K562 (cell line): ENCODE measurements at regions not wholly inside any gene's neighbourhood (a gene's known extent, or its start where the extent isn't known, plus 50 kb on each side); places are given as distances from the start of the nearest gene placed in this dataset.

Experiments
- CBFA2T2 ChIP-seq: fragments of 450-650 bp; conservative IDR thresholded peaks from 2 replicates; pipeline ENCODE4 v1.6.1; 2017; ENCODE audit warnings: mild to moderate bottlenecking
- DMBX1 ChIP-seq: fragments of 250-450 bp; sonication (Bioruptor Pico); IDR thresholded peaks from 2 replicates; pipeline ENCODE4 v1.8.0; 2022; ENCODE audit warnings: inconsistent platforms, mild to moderate bottlenecking, moderate library complexity, borderline replicate concordance
- ELF2 ChIP-seq: fragments of 250-450 bp; sonication (Bioruptor Pico); IDR thresholded peaks from 2 replicates; pipeline ENCODE4 v1.5.0; 2021; ENCODE audit warnings: mild to moderate bottlenecking
- HMGXB4 ChIP-seq: sonication (generic); formaldehyde crosslinking; IDR thresholded peaks from 2 replicates; pipeline ENCODE4 v1.8.1; 2023; ENCODE audit warnings: mild to moderate bottlenecking, missing genetic modification reagents
- NFRKB ChIP-seq: fragments of 450-650 bp; IDR thresholded peaks from 2 replicates; pipeline ENCODE4 v1.6.1; 2016; ENCODE audit warnings: low read depth
- RFX5 ChIP-seq: IDR thresholded peaks from 2 replicates; pipeline ENCODE4 v1.6.1; 2011; ENCODE audit warnings: low read depth, mild to moderate bottlenecking, improper control_type of control experiment, low read length
- SAP30 ChIP-seq: fragments of 200-600 bp; sonication (generic); IDR thresholded peaks from 2 replicates; pipeline ENCODE4 v1.6.1; 2012; ENCODE audit warnings: borderline replicate concordance, low read depth, mild to moderate bottlenecking, moderate library complexity, low read length, control low read depth, inconsistent platforms; ENCODE audit not compliant: insufficient read depth, poor library complexity, severe bottlenecking
- TCF7L2 ChIP-seq: fragments of 150-350 bp; IDR thresholded peaks from 2 replicates; pipeline ENCODE4 v1.6.1; 2016; ENCODE audit warnings: low read depth, mild to moderate bottlenecking, low read length, moderate library complexity
- USF1 ChIP-seq: sonication (generic); formaldehyde crosslinking; IDR thresholded peaks from 2 replicates; pipeline ENCODE4 v1.9.0; 2022; ENCODE audit warnings: mild to moderate bottlenecking, missing genetic modification reagents
- USF2 ChIP-seq: sonication (generic); formaldehyde crosslinking; IDR thresholded peaks from 2 replicates; pipeline ENCODE4 v1.5.0; 2020; ENCODE audit warnings: missing genetic modification reagents
- XRCC3 ChIP-seq: fragments of 450-650 bp; IDR thresholded peaks from 2 replicates; pipeline ENCODE4 v1.6.1; 2017; ENCODE audit warnings: mild to moderate bottlenecking, moderate library complexity
- ZNF165 ChIP-seq: fragments of 250-450 bp; sonication (Bioruptor Pico); IDR thresholded peaks from 2 replicates; pipeline ENCODE4 v1.4.0; 2020; ENCODE audit warnings: borderline replicate concordance
- TF ChIP-seq, protein P1 (sequence below): fragments of 200-600 bp; sonication (generic); IDR thresholded peaks from one replicate; pipeline ENCODE4 v1.6.1; 2012; ENCODE audit warnings: mild to moderate bottlenecking, low read depth, low read length, inconsistent platforms

DNA sequence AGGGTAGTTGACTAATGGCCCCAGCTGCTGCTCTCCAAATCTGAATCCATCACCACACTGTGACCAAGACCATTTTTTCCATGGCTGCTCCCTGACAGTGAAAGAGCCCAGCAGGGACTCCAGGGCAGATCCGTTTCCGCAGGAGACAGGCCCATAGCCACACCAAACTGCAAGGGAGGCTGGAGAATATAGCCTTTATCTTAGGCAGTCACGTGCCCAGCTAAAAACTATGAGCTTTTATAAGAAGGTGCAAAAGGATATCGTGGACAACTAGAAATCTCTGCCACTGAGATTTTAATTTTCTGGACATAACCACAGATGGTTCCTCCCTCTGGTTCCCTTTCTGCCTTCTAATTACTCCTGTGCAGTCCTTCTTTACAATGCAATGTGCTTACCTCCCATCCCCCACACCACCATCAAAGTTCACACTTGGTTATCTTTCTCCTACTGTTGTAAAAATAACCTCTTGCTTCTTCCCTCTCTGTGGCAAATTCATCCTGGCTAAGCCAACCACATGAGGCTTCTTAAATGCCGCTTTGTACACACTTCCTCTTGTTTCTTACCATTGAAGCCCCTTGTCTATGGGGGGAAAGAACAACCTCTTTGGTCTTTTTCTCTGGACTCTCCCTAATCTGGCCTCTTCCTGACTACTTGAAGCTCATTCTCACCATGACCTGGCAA lies 233.7 kb downstream of the SHQ1 start (continued):
- TF ChIP-seq HMGXB4 (no peak), CBFA2T2 (no peak), ZNF165 (CRISPR knock-in tag) (no peak), ELF2 (CRISPR knock-in tag) (no peak), TCF7L2 (no peak), NFRKB (no peak), USF2 (CRISPR knock-in tag) (peak; percentile 66), DMBX1 (CRISPR knock-in tag) (no peak), SAP30 (no peak), RFX5 (no peak), XRCC3 (no peak), USF1 (CRISPR knock-in tag) (peak; percentile 61)
- TF ChIP-seq, protein P1, sequence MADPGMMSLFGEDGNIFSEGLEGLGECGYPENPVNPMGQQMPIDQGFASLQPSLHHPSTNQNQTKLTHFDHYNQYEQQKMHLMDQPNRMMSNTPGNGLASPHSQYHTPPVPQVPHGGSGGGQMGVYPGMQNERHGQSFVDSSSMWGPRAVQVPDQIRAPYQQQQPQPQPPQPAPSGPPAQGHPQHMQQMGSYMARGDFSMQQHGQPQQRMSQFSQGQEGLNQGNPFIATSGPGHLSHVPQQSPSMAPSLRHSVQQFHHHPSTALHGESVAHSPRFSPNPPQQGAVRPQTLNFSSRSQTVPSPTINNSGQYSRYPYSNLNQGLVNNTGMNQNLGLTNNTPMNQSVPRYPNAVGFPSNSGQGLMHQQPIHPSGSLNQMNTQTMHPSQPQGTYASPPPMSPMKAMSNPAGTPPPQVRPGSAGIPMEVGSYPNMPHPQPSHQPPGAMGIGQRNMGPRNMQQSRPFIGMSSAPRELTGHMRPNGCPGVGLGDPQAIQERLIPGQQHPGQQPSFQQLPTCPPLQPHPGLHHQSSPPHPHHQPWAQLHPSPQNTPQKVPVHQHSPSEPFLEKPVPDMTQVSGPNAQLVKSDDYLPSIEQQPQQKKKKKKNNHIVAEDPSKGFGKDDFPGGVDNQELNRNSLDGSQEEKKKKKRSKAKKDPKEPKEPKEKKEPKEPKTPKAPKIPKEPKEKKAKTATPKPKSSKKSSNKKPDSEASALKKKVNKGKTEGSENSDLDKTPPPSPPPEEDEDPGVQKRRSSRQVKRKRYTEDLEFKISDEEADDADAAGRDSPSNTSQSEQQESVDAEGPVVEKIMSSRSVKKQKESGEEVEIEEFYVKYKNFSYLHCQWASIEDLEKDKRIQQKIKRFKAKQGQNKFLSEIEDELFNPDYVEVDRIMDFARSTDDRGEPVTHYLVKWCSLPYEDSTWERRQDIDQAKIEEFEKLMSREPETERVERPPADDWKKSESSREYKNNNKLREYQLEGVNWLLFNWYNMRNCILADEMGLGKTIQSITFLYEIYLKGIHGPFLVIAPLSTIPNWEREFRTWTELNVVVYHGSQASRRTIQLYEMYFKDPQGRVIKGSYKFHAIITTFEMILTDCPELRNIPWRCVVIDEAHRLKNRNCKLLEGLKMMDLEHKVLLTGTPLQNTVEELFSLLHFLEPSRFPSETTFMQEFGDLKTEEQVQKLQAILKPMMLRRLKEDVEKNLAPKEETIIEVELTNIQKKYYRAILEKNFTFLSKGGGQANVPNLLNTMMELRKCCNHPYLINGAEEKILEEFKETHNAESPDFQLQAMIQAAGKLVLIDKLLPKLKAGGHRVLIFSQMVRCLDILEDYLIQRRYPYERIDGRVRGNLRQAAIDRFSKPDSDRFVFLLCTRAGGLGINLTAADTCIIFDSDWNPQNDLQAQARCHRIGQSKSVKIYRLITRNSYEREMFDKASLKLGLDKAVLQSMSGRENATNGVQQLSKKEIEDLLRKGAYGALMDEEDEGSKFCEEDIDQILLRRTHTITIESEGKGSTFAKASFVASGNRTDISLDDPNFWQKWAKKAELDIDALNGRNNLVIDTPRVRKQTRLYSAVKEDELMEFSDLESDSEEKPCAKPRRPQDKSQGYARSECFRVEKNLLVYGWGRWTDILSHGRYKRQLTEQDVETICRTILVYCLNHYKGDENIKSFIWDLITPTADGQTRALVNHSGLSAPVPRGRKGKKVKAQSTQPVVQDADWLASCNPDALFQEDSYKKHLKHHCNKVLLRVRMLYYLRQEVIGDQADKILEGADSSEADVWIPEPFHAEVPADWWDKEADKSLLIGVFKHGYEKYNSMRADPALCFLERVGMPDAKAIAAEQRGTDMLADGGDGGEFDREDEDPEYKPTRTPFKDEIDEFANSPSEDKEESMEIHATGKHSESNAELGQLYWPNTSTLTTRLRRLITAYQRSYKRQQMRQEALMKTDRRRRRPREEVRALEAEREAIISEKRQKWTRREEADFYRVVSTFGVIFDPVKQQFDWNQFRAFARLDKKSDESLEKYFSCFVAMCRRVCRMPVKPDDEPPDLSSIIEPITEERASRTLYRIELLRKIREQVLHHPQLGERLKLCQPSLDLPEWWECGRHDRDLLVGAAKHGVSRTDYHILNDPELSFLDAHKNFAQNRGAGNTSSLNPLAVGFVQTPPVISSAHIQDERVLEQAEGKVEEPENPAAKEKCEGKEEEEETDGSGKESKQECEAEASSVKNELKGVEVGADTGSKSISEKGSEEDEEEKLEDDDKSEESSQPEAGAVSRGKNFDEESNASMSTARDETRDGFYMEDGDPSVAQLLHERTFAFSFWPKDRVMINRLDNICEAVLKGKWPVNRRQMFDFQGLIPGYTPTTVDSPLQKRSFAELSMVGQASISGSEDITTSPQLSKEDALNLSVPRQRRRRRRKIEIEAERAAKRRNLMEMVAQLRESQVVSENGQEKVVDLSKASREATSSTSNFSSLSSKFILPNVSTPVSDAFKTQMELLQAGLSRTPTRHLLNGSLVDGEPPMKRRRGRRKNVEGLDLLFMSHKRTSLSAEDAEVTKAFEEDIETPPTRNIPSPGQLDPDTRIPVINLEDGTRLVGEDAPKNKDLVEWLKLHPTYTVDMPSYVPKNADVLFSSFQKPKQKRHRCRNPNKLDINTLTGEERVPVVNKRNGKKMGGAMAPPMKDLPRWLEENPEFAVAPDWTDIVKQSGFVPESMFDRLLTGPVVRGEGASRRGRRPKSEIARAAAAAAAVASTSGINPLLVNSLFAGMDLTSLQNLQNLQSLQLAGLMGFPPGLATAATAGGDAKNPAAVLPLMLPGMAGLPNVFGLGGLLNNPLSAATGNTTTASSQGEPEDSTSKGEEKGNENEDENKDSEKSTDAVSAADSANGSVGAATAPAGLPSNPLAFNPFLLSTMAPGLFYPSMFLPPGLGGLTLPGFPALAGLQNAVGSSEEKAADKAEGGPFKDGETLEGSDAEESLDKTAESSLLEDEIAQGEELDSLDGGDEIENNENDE = no peak
